MCF 10A (cell line): ENCODE measurements at regions not wholly inside any gene's neighbourhood (a gene's known extent, or its start where the extent isn't known, plus 50 kb on each side); places are given as distances from the start of the nearest gene placed in this dataset.
"Not testable (repeated sequence)": the region's sequence is repeated elsewhere in the genome, so short reads cannot be mapped to it uniquely, and the experiment has no call there.

Experiments used
- BruUV-seq: library from RNA; stranded (reverse); fragments of 400-500 nt; replicated peaks from 2 replicates; lab custom pipeline; 2021; lab: Mats Ljungman, UMichigan
- CTCF ChIA-PET: fragments of 300-600 bp; sonication (Branson Sonifier 250); formaldehyde crosslinking; extraction: SDS; loops from one replicate; lab custom pipeline; 2021; ENCODE audit warnings: antibody characterized with exemption, inconsistent platforms; lab: Yijun Ruan, JAX
- POLR2A ChIA-PET: fragments of 300-600, 350-650 bp; sonication (Branson Sonifier 250); formaldehyde crosslinking; extraction: SDS; loops from one replicate; lab custom pipeline; 2020; ENCODE audit warnings: antibody characterized with exemption, inconsistent platforms; lab: Yijun Ruan, JAX
- DNase-seq: peaks from one replicate; pipeline ENCODE4 v3.0.0-alpha.2; 2018; ENCODE audit not compliant: unreplicated experiment
- H3K27ac Mint-ChIP-seq: one replicate; pipeline ENCODE4 v1.8.0; 2022; ENCODE audit warnings: mild to moderate bottlenecking, low read depth, mixed read lengths; ENCODE audit not compliant: unreplicated experiment
- H3K27me3 Mint-ChIP-seq: one replicate; pipeline ENCODE4 v1.8.0; 2022; ENCODE audit warnings: mixed read lengths; ENCODE audit not compliant: insufficient read depth, unreplicated experiment
- H3K36me3 Mint-ChIP-seq: one replicate; pipeline ENCODE4 v1.8.0; 2022; ENCODE audit warnings: mild to moderate bottlenecking, moderate library complexity, mixed read lengths; ENCODE audit not compliant: insufficient read depth, unreplicated experiment
- H3K4me1 Mint-ChIP-seq: one replicate; pipeline ENCODE4 v1.8.0; 2022; ENCODE audit warnings: mixed read lengths; ENCODE audit not compliant: insufficient read depth, unreplicated experiment
- H3K4me3 Mint-ChIP-seq: one replicate; pipeline ENCODE4 v1.8.0; 2022; ENCODE audit warnings: mild to moderate bottlenecking, moderate library complexity, mixed read lengths; ENCODE audit not compliant: unreplicated experiment
- H3K9me3 Mint-ChIP-seq: one replicate; pipeline ENCODE4 v1.8.0; 2022; ENCODE audit warnings: mixed read lengths; ENCODE audit not compliant: unreplicated experiment
- CTCF ChIP-seq: fragments of 200-600 bp; IDR thresholded peaks from one replicate; pipeline ENCODE4 v1.8.0; 2022; ENCODE audit warnings: antibody characterized with exemption, mild to moderate bottlenecking; ENCODE audit not compliant: unreplicated experiment
- intact Hi-C: fragments of 100-400 bp; cut with micrococcal nuclease; formaldehyde crosslinking; loops from 2 replicates; pipeline ENCODE4 v1.14.1; 2022

- no peak overlapping the region for H3K4me3 Mint-ChIP-seq
- ChIA-PET POLR2A (no interaction called here), CTCF (no interaction called here)
- intact Hi-C loops = no loop called here
- H3K9me3 Mint-ChIP-seq = peaks cover 8% of the 10 kb centered on the region
- H3K4me1 Mint-ChIP-seq = peaks cover 7% of the 10 kb centered on the region
- H3K27me3 Mint-ChIP-seq = no peaks in the 10 kb centered on the region
- BruUV-seq = no TSS peak
- H3K36me3 Mint-ChIP-seq = no peaks in the 10 kb centered on the region
- no peak overlapping the region for H3K27ac Mint-ChIP-seq
- no peak for DNase-seq
- no peak for TF ChIP-seq CTCF
These were observed 84.4 kb upstream of the CD28 start for GRCh38 chr2:203621981-203622515.

GRCh38 chr2:203623096-203623495, 83.3 kb upstream of the CD28 start:
- intact Hi-C loops = no loop called here
- Mint-ChIP-seq H3K27ac (peak overlapping the region; percentile 70), H3K9me3 (peaks cover 8% of the 10 kb centered on the region), H3K27me3 (no peaks in the 10 kb centered on the region), H3K4me3 (no peak overlapping the region), H3K4me1 (peaks cover 7% of the 10 kb centered on the region), H3K36me3 (no peaks in the 10 kb centered on the region)
- POLR2A ChIA-PET = interaction anchor here (0.8 kb wide), 1 partner anchor 446 kb away, joined by 4 read pairs; no protein-coding TSS in a partner anchor
- no TSS peak for BruUV-seq
- no peak for TF ChIP-seq CTCF
- CTCF ChIA-PET = no interaction called here
- peak; percentile 73 for DNase-seq

GRCh38 chr2:203623661-203624060, 82.8 kb upstream of the CD28 start:
- CTCF ChIA-PET = no interaction called here
- peak overlapping the region; percentile 70 for H3K27ac Mint-ChIP-seq
- H3K27me3 Mint-ChIP-seq = no peaks in the 10 kb centered on the region
- intact Hi-C loops = no loop called here
- POLR2A ChIA-PET = no interaction called here
- peaks cover 8% of the 10 kb centered on the region for H3K9me3 Mint-ChIP-seq
- H3K4me1 Mint-ChIP-seq = peaks cover 7% of the 10 kb centered on the region
- no TSS peak for BruUV-seq
- TF ChIP-seq CTCF = no peak
- no peak overlapping the region for H3K4me3 Mint-ChIP-seq
- no peak for DNase-seq
- H3K36me3 Mint-ChIP-seq = no peaks in the 10 kb centered on the region

GRCh38 chr2:203625701-203626100, 80.7 kb upstream of the CD28 start:
- no peak for TF ChIP-seq CTCF
- H3K9me3 Mint-ChIP-seq = peaks cover 8% of the 10 kb centered on the region
- ChIA-PET POLR2A (no interaction called here), CTCF (no interaction called here)
- H3K27ac Mint-ChIP-seq = no peak overlapping the region
- H3K4me1 Mint-ChIP-seq = peaks cover 7% of the 10 kb centered on the region
- no TSS peak for BruUV-seq
- H3K27me3 Mint-ChIP-seq = no peaks in the 10 kb centered on the region
- no peak overlapping the region for H3K4me3 Mint-ChIP-seq
- no peak for DNase-seq
- intact Hi-C loops = no loop called here
- H3K36me3 Mint-ChIP-seq = no peaks in the 10 kb centered on the region

- H3K4me3 Mint-ChIP-seq, H3K27ac Mint-ChIP-seq, DNase-seq, H3K4me1 Mint-ChIP-seq, POLR2A ChIA-PET, H3K9me3 Mint-ChIP-seq, intact Hi-C loops, BruUV-seq, H3K27me3 Mint-ChIP-seq, H3K36me3 Mint-ChIP-seq: not testable (repeated sequence)
- CTCF ChIA-PET = interaction anchor here (0.6 kb wide), 1 partner anchor 28 kb away, joined by 6 read pairs; no protein-coding TSS in a partner anchor
These were observed 80.2 kb upstream of the CD28 start for GRCh38 chr2:203626247-203626646.
